Loucy (cell line): ENCODE measurements at regions not wholly inside any gene's neighbourhood (a gene's known extent, or its start where the extent isn't known, plus 50 kb on each side); places are given as distances from the start of the nearest gene placed in this dataset.

ENCODE experiments used
- H2AFZ ChIP-seq: fragments of 200-600 bp; sonication (generic); 2 replicates; pipeline ENCODE4 v1.6.0; 2016; ENCODE audit warnings: antibody characterized with exemption, mild to moderate bottlenecking, low read length, moderate library complexity
- H3F3A ChIP-seq: fragments of 200-600 bp; 2 replicates; pipeline ENCODE4 v1.6.0; 2016; ENCODE audit warnings: antibody characterized with exemption, low read depth, mild to moderate bottlenecking
- H3K27me3 ChIP-seq: fragments of 200-600 bp; sonication (generic); 2 replicates; pipeline ENCODE4 v1.6.1; 2014; ENCODE audit warnings: low read length, mild to moderate bottlenecking; ENCODE audit not compliant: insufficient read depth, poor library complexity, severe bottlenecking
- H3K36me3 ChIP-seq: fragments of 200-600 bp; sonication (generic); 2 replicates; pipeline ENCODE4 v1.6.1; 2016; ENCODE audit warnings: low read length; ENCODE audit not compliant: insufficient read depth
- H3K4me1 ChIP-seq: fragments of 200-600 bp; sonication (generic); 2 replicates; pipeline ENCODE4 v1.5.1; 2014; ENCODE audit warnings: low read length, mild to moderate bottlenecking; ENCODE audit not compliant: insufficient read depth, poor library complexity, severe bottlenecking
- H3K4me2 ChIP-seq: fragments of 200-600 bp; sonication (generic); 2 replicates; pipeline ENCODE4 v1.6.0; 2014; ENCODE audit warnings: antibody characterized with exemption, low read length, low read depth, mild to moderate bottlenecking; ENCODE audit not compliant: poor library complexity, severe bottlenecking
- H3K4me3 ChIP-seq: fragments of 200-600 bp; sonication (generic); 2 replicates; pipeline ENCODE4 v1.5.1; 2014; ENCODE audit warnings: low read length, mild to moderate bottlenecking, mixed read lengths; ENCODE audit not compliant: poor library complexity, severe bottlenecking
- H3K79me2 ChIP-seq: fragments of 200-600 bp; sonication (generic); 2 replicates; pipeline ENCODE4 v1.6.1; 2014; ENCODE audit warnings: low read length; ENCODE audit not compliant: insufficient read depth
- H3K9ac ChIP-seq: fragments of 200-600 bp; sonication (generic); 2 replicates; pipeline ENCODE4 v1.6.0; 2014; ENCODE audit warnings: mild to moderate bottlenecking, low read depth, low read length, moderate library complexity; ENCODE audit not compliant: poor library complexity, severe bottlenecking
- H3K9me2 ChIP-seq: fragments of 200-600 bp; sonication (generic); replicated peaks from 2 replicates; pipeline ENCODE4 v1.6.1; 2016; ENCODE audit warnings: low read depth, low read length, mixed read lengths
- H3K9me3 ChIP-seq: fragments of 200-600 bp; sonication (generic); 2 replicates; pipeline ENCODE4 v1.6.1; 2014; ENCODE audit warnings: mild to moderate bottlenecking, antibody characterized with exemption, low read length, low read depth; ENCODE audit not compliant: insufficient read depth
- H4K20me1 ChIP-seq: fragments of 200-600 bp; sonication (generic); 2 replicates; pipeline ENCODE4 v1.6.0; 2014; ENCODE audit warnings: antibody characterized with exemption, low read length, mild to moderate bottlenecking; ENCODE audit not compliant: insufficient read depth, poor library complexity, severe bottlenecking
- EZH2phosphoT487 ChIP-seq: fragments of 200-600 bp; IDR thresholded peaks from 2 replicates; pipeline ENCODE4 v1.6.1; 2018; ENCODE audit warnings: antibody characterized with exemption, mild to moderate bottlenecking, moderate library complexity, borderline replicate concordance
- TF ChIP-seq, protein P1 (sequence below): fragments of 200-600 bp; sonication (generic); conservative IDR thresholded peaks from 2 replicates; pipeline ENCODE4 v1.5.1; 2014; ENCODE audit warnings: mild to moderate bottlenecking, antibody characterized with exemption, low read length

DNA sequence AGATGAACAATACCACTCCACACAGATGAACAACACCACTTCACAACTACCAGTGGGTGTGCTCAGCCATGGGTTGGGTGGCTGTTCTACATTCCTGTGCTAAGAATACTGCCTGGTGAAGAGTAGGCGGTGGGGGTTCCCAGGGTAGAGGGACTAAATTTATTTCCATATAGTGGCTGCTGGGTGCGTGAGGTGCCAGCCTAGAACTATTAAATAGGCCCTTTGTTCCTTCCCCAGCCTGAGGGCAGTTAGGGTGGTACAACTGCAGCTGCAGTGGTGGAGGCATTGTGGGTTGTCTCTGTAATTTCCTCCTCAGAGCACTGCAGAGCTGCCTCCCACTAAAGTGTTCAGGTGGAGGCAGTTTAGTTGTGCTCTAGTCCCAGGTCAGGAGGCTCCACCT lies 618.4 kb downstream of the MMUT start:
- H3K9me3 ChIP-seq = no peaks in the 10 kb centered on the region; the same call in 1 of the 2 replicates
- H3K36me3 ChIP-seq = no peaks in the 10 kb centered on the region
- no peaks in the 10 kb centered on the region for H3K27me3 ChIP-seq
- H3K79me2 ChIP-seq = no peaks in the 10 kb centered on the region
- no peaks in the 10 kb centered on the region for H3K9me2 ChIP-seq
- no peak overlapping the region for H2AFZ ChIP-seq
- TF ChIP-seq EZH2phosphoT487 = no peak
- TF ChIP-seq, protein P1, sequence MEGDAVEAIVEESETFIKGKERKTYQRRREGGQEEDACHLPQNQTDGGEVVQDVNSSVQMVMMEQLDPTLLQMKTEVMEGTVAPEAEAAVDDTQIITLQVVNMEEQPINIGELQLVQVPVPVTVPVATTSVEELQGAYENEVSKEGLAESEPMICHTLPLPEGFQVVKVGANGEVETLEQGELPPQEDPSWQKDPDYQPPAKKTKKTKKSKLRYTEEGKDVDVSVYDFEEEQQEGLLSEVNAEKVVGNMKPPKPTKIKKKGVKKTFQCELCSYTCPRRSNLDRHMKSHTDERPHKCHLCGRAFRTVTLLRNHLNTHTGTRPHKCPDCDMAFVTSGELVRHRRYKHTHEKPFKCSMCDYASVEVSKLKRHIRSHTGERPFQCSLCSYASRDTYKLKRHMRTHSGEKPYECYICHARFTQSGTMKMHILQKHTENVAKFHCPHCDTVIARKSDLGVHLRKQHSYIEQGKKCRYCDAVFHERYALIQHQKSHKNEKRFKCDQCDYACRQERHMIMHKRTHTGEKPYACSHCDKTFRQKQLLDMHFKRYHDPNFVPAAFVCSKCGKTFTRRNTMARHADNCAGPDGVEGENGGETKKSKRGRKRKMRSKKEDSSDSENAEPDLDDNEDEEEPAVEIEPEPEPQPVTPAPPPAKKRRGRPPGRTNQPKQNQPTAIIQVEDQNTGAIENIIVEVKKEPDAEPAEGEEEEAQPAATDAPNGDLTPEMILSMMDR = no peak
- no peak overlapping the region for H3K4me3 ChIP-seq
- H3K4me1 ChIP-seq = no peaks in the 10 kb centered on the region
- no peaks in the 10 kb centered on the region for H4K20me1 ChIP-seq
- no peaks in the 10 kb centered on the region for H3F3A ChIP-seq
- H3K4me2 ChIP-seq = no peak overlapping the region
- no peak overlapping the region for H3K9ac ChIP-seq

DNA sequence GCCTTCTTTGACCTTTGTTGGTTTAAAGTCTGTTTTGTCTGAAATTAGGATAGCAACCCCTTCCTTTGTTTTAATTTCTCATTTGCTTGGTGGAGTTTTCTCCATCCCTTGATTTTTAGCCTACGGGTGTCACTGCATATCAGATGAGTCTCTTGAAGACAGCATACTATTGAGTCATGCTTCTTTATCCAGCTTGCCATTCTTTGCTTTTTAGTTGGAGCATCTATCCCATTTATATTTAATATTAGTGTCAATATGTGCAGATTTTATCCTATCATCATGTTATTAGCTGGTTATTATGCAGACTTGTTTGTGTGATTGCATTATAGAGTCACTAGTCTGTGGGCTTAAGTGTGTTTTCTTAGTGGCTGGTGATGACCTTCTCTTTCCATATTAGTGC lies 622.2 kb downstream of the MMUT start:
- Histone ChIP-seq H3K9me2 (no peaks in the 10 kb centered on the region), H3K9me3 (no peaks in the 10 kb centered on the region; the same call in 1 of the 2 replicates), H2AFZ (no peak overlapping the region), H3K36me3 (no peaks in the 10 kb centered on the region), H3K9ac (no peak overlapping the region), H3K4me3 (no peak overlapping the region), H3K4me1 (no peaks in the 10 kb centered on the region), H3K4me2 (no peak overlapping the region), H3F3A (no peaks in the 10 kb centered on the region), H3K27me3 (no peaks in the 10 kb centered on the region), H3K79me2 (no peaks in the 10 kb centered on the region), H4K20me1 (no peaks in the 10 kb centered on the region)
- TF ChIP-seq, protein P1 = no peak
- no peak for TF ChIP-seq EZH2phosphoT487

DNA sequence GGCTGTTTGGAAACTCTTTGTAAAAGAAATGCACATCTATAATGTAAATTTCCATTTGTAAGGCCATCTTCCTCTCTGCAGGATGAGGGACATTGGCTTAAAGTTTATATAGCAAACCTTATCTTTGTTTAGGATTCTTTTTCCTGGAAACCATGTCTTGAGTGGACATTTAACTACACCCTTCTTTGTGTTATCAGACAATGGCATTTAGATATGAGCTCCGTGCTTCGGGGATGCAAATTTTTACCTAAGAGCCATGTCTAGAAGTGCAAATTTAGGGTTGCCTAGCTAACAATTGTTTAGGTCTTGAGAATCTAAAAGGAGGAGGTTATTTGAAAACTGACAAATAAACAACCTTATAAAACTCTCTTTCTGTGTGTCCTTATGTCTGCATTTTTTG lies 623.8 kb downstream of the MMUT start:
- Histone ChIP-seq H4K20me1 (no peaks in the 10 kb centered on the region), H3K4me2 (no peak overlapping the region), H3K4me3 (no peak overlapping the region), H3K4me1 (no peaks in the 10 kb centered on the region), H2AFZ (no peak overlapping the region), H3K9ac (no peak overlapping the region), H3K27me3 (no peaks in the 10 kb centered on the region), H3K79me2 (no peaks in the 10 kb centered on the region), H3F3A (no peaks in the 10 kb centered on the region), H3K9me3 (no peaks in the 10 kb centered on the region; the same call in 1 of the 2 replicates), H3K36me3 (no peaks in the 10 kb centered on the region), H3K9me2 (no peaks in the 10 kb centered on the region)
- TF ChIP-seq, protein P1 = no peak
- no peak for TF ChIP-seq EZH2phosphoT487
